Effector memory CD8-positive, alpha-beta T cell (primary cell): ENCODE measurements at regions not wholly inside any gene's neighbourhood (a gene's known extent, or its start where the extent isn't known, plus 50 kb on each side); places are given as distances from the start of the nearest gene placed in this dataset.

Source experiments
- ATAC-seq: fragments of 150-1000 bp; cut with Tn5 transposase; replicated peaks from 2 replicates; pipeline ENCODE4 v1.10.0; 2021; ENCODE audit warnings: mild to moderate bottlenecking, moderate library complexity
- DNase-seq, 3 experiments: peaks; one replicate each; pipeline ENCODE4 v3.0.0; 2021
- H3K27ac Mint-ChIP-seq, 2 donors: one replicate each; pipeline ENCODE4 v1.8.0; 2022; ENCODE audit warnings: mild to moderate bottlenecking in 2 of 2, mixed read lengths in 2 of 2, moderate library complexity in 2 of 2
- H3K27me3 Mint-ChIP-seq, 2 donors: one replicate each; pipeline ENCODE4 v1.8.0; 2022; ENCODE audit warnings: mixed read lengths in 2 of 2
- H3K36me3 Mint-ChIP-seq: one replicate; pipeline ENCODE4 v1.8.0; 2022; ENCODE audit warnings: mild to moderate bottlenecking, moderate library complexity, mixed read lengths; ENCODE audit not compliant: insufficient read depth
- H3K4me1 Mint-ChIP-seq, 2 donors: one replicate each; pipeline ENCODE4 v1.8.0; 2022; ENCODE audit warnings: low read depth in 2 of 2, mixed read lengths in 2 of 2
- H3K4me3 Mint-ChIP-seq, 2 donors: one replicate each; pipeline ENCODE4 v1.8.0; 2022; ENCODE audit warnings: mild to moderate bottlenecking in 2 of 2, mixed read lengths in 2 of 2, moderate library complexity in 2 of 2
- H3K9me3 Mint-ChIP-seq, 2 donors: one replicate each; pipeline ENCODE4 v1.8.0; 2022; ENCODE audit warnings: mixed read lengths in 2 of 2

- ATAC-seq (no peak), DNase-seq (no peak)
- Mint-ChIP-seq H3K9me3 (peaks cover 0 to 7% of the 10 kb centered on the region in 2 donors), H3K4me3 (no peak overlapping the region), H3K27ac (no peak overlapping the region), H3K27me3 (no peaks in the 10 kb centered on the region), H3K4me1 (no peaks in the 10 kb centered on the region), H3K36me3 (no peaks in the 10 kb centered on the region)
These were observed 288.0 kb upstream of the BCHE start for GRCh38 chr3:166125179-166125578.

DNA sequence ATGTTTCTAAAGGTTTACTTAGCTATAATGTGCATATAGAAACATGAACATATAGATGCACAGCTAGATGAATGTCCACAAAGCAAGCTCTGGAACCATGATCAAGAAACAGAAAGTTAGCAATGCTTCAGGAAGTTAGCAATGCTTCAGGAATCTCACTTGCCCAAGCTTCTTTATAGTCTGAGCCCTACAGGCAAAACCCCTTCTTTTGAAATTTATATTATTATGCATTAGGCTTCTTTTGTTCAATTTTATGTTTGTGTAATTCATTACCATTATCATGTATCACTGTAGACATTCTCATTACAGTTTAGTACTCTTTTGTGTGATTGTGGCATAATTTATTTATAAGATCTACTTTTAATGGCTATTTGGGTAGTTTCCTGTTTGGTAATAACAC lies 286.4 kb upstream of the BCHE start:
- ATAC-seq = no peak
- no peak for DNase-seq
- Mint-ChIP-seq H3K36me3 (no peaks in the 10 kb centered on the region), H3K4me1 (no peaks in the 10 kb centered on the region), H3K27ac (no peak overlapping the region), H3K4me3 (no peak overlapping the region), H3K9me3 (peaks cover 0 to 7% of the 10 kb centered on the region in 2 donors), H3K27me3 (no peaks in the 10 kb centered on the region)

- Mint-ChIP-seq H3K4me3 (no peak overlapping the region), H3K27me3 (no peaks in the 10 kb centered on the region), H3K9me3 (peaks cover 0 to 10% of the 10 kb centered on the region in 2 donors), H3K4me1 (no peaks in the 10 kb centered on the region), H3K27ac (no peak overlapping the region), H3K36me3 (no peaks in the 10 kb centered on the region)
- ATAC-seq = no peak
- no peak for DNase-seq
These were observed 285.9 kb upstream of the BCHE start for GRCh38 chr3:166123088-166123487.

- DNase-seq = no peak
- Mint-ChIP-seq H3K36me3 (no peaks in the 10 kb centered on the region), H3K9me3 (peaks cover 0 to 11% of the 10 kb centered on the region in 2 donors), H3K27me3 (no peaks in the 10 kb centered on the region), H3K4me1 (no peaks in the 10 kb centered on the region), H3K4me3 (no peak overlapping the region), H3K27ac (no peak overlapping the region)
- ATAC-seq = no peak
These were observed 280.8 kb upstream of the BCHE start for GRCh38 chr3:166118049-166118448.

DNA sequence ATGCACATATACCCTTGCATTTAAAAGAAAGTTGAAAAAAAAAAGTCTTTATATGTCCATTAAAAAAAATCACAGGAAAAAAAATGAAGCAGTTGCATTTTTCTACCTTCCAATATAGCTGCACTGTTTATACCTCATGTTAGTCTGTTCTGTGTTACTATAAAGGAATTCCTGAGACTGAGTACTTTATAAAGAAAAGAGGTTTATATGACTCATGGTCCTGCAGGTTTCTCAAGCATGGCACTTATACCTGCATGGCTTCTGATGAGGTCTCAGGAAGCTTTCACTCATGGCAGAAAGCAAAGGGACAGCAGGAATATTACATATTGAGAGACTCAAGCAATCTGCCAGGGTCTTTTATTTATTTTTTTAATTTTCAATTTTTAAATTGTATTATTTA lies 277.2 kb upstream of the BCHE start:
- Mint-ChIP-seq H3K4me1 (no peaks in the 10 kb centered on the region), H3K4me3 (no peak overlapping the region), H3K27me3 (no peaks in the 10 kb centered on the region), H3K27ac (no peak overlapping the region), H3K36me3 (no peaks in the 10 kb centered on the region), H3K9me3 (peaks cover 8 to 14% of the 10 kb centered on the region in 2 donors)
- DNase-seq = no peak
- ATAC-seq = no peak

GRCh38 chr3:166111562-166111961 lies 274.3 kb upstream of the BCHE start:
- no peak overlapping the region for H3K27ac Mint-ChIP-seq

GRCh38 chr3:166110102-166110501 lies 272.9 kb upstream of the BCHE start:
- Mint-ChIP-seq H3K27ac (no peak overlapping the region), H3K27me3 (no peaks in the 10 kb centered on the region), H3K36me3 (no peaks in the 10 kb centered on the region), H3K9me3 (peaks cover 2 to 14% of the 10 kb centered on the region in 2 donors), H3K4me1 (no peaks in the 10 kb centered on the region), H3K4me3 (no peak overlapping the region)
- no peak for DNase-seq
- ATAC-seq = no peak

More at GRCh38 chr3:166111562-166111961, 274.3 kb upstream of the BCHE start:
- DNase-seq (no peak), ATAC-seq (no peak)
- peaks cover 2 to 14% of the 10 kb centered on the region in 2 donors for H3K9me3 Mint-ChIP-seq
- no peaks in the 10 kb centered on the region for H3K36me3 Mint-ChIP-seq
- no peaks in the 10 kb centered on the region for H3K4me1 Mint-ChIP-seq
- H3K4me3 Mint-ChIP-seq = no peak overlapping the region
- H3K27me3 Mint-ChIP-seq = no peaks in the 10 kb centered on the region

DNA sequence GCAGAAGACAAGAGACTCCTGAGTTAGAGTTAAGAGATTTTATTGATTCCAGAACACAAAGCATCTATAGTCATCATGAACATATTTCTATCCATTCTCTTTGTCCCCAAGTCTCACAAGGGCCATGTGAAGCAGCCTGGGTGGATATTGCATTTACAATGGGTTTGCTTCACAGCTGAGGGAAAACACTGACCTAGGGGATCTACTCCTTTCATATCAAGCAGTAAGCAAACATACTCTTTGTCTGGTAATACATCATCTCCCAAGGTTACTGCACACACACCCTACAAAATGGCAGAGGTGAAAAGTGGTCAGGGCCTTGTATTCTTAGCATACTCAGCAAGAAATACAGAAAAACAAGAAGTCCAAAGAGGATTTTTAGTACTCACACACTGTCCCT lies 267.7 kb upstream of the BCHE start:
- Mint-ChIP-seq H3K36me3 (no peaks in the 10 kb centered on the region), H3K27ac (no peak overlapping the region), H3K4me3 (no peak overlapping the region), H3K9me3 (peaks cover under 1 to 5% of the 10 kb centered on the region in 2 donors), H3K4me1 (no peaks in the 10 kb centered on the region), H3K27me3 (no peaks in the 10 kb centered on the region)
- DNase-seq (no peak), ATAC-seq (no peak)

DNA sequence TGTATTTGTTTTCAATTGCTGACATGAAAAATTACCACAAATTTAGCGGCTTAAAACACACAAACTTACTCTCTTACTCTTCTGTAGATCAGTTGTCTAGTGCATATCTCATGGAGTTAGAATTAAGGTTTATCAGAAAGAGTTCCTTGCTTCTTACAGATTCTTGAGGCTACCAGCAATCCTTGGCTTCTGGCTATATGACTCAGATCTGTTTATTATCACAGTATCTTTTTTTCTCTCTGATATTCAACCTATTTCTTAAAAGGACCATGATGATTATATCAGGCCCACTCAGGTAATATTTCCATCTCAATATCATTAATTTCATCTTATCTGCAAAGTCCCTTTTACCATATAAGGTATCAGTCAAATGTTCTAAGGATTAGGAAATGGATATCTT lies 263.5 kb upstream of the BCHE start:
- Mint-ChIP-seq H3K4me1 (no peaks in the 10 kb centered on the region), H3K36me3 (no peaks in the 10 kb centered on the region), H3K4me3 (no peak overlapping the region), H3K27ac (no peak overlapping the region), H3K9me3 (peaks cover 9 to 10% of the 10 kb centered on the region in 2 donors), H3K27me3 (no peaks in the 10 kb centered on the region)
- DNase-seq = no peak
- no peak for ATAC-seq

GRCh38 chr3:166089575-166089974 lies 252.4 kb upstream of the BCHE start:
- Mint-ChIP-seq H3K4me3 (no peak overlapping the region), H3K27me3 (no peaks in the 10 kb centered on the region), H3K9me3 (peaks cover 5 to 22% of the 10 kb centered on the region in 2 donors), H3K4me1 (no peaks in the 10 kb centered on the region), H3K27ac (no peak overlapping the region), H3K36me3 (no peaks in the 10 kb centered on the region)
- no peak for ATAC-seq
- no peak for DNase-seq

DNA sequence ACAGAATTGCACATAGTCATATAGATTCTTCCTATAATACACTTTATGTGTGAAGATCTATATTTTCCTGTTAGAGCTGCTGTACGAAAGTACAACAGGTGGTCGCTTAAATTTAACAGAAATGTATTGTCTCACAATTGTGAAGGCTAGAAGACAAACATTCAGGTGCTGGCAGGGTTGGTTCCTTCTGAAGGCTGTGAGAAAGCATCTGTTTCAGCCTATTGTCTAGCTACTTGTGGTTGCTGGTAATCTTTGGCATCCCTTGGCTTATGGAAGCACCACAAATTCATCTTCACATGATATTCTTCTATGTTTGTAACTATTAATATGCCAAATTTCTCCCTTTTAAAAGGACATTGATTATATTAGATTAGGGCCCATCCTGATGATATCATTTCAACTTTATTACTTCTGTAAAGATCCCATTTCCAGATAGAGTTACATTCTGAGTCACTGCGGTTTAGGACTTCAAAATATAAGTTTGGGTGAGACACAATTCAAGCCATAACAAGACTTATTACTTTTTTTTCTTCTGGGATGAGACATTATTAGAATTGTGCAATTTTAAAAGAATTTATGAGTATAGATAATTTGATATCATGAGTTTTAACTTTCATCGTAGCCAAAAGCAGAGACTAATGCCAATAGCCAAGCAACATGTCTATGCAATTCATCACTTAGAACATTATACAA lies 248.1 kb upstream of the BCHE start:
- ATAC-seq (no peak), DNase-seq (no peak)
- H3K36me3 Mint-ChIP-seq = no peaks in the 10 kb centered on the region
- H3K9me3 Mint-ChIP-seq = peaks cover 4 to 6% of the 10 kb centered on the region in 2 donors
- no peaks in the 10 kb centered on the region for H3K4me1 Mint-ChIP-seq
- H3K4me3 Mint-ChIP-seq = no peak overlapping the region
- H3K27ac Mint-ChIP-seq = no peak overlapping the region
- H3K27me3 Mint-ChIP-seq = no peaks in the 10 kb centered on the region

GRCh38 chr3:166080096-166080495 lies 242.9 kb upstream of the BCHE start:
- H3K36me3 Mint-ChIP-seq = no peaks in the 10 kb centered on the region
- ATAC-seq (no peak), DNase-seq (no peak)
- no peak overlapping the region for H3K4me3 Mint-ChIP-seq
- H3K27me3 Mint-ChIP-seq = no peaks in the 10 kb centered on the region
- no peaks in the 10 kb centered on the region for H3K4me1 Mint-ChIP-seq
- H3K9me3 Mint-ChIP-seq = no peaks in the 10 kb centered on the region
- no peak overlapping the region for H3K27ac Mint-ChIP-seq

DNA sequence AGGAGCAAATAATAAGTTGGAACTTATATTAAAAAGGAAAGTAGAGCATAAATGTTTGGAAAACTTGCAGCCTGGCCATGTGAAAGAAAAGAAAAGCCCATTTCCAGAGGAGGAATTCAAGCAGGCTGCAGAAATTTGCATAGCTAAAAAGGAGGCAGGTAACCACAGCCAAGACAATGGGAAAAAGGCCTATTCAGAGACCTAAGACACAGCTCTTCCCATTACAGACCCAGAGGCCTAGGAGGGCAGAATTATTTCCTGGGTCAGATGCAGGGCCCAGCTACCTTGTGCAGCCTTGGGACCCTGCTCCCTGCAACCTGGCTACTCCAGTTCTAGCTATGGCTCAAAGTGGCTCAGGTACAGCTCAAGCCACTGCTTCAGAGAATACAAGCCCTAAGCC lies 234.6 kb upstream of the BCHE start:
- Mint-ChIP-seq H3K4me1 (no peaks in the 10 kb centered on the region), H3K36me3 (peaks cover 3% of the 10 kb centered on the region), H3K27ac (no peak overlapping the region), H3K4me3 (no peak overlapping the region), H3K27me3 (no peaks in the 10 kb centered on the region), H3K9me3 (peaks cover 2 to 10% of the 10 kb centered on the region in 2 donors)
- DNase-seq (no peak), ATAC-seq (no peak)

GRCh38 chr3:166064476-166064875 lies 227.3 kb upstream of the BCHE start:
- ATAC-seq = no peak
- H3K27ac Mint-ChIP-seq = no peak overlapping the region
- DNase-seq = no peak
- no peaks in the 10 kb centered on the region for H3K36me3 Mint-ChIP-seq
- no peaks in the 10 kb centered on the region for H3K4me1 Mint-ChIP-seq
- peaks cover 3 to 11% of the 10 kb centered on the region in 2 donors for H3K9me3 Mint-ChIP-seq
- H3K4me3 Mint-ChIP-seq = no peak overlapping the region
- H3K27me3 Mint-ChIP-seq = no peaks in the 10 kb centered on the region
